ENCODE measurements at regions not wholly inside any gene's neighbourhood (a gene's known extent, or its start where the extent isn't known, plus 50 kb on each side); places are given as distances from the start of the nearest gene placed in this dataset.

- TF ChIP-seq CTCF (IDR thresholded peaks at IDR 0.05) (no peak), POLR2A (IDR thresholded peaks at IDR 0.05) (no peak)
These were observed 53.8 kb upstream of the LSM6 start for GRCh38 chr4:146121757-146122156.
